Left ventricle myocardium inferior (tissue), 1 donor: ENCODE measurements at regions not wholly inside any gene's neighbourhood (a gene's known extent, or its start where the extent isn't known, plus 50 kb on each side); places are given as distances from the start of the nearest gene placed in this dataset.

Experiments
- DNase-seq: peaks from one replicate; pipeline ENCODE4 v3.0.0-alpha.2; 2020
- H3K27ac ChIP-seq: fragments of 200-600 bp; replicated peaks from 2 replicates; pipeline ENCODE4 v1.8.0; 2021
- H3K27me3 ChIP-seq: fragments of 200-600 bp; 2 replicates; pipeline ENCODE4 v1.8.0; 2021; ENCODE audit warnings: low read depth
- H3K36me3 ChIP-seq: fragments of 200-600 bp; 2 replicates; pipeline ENCODE4 v1.8.0; 2021
- H3K4me1 ChIP-seq: fragments of 200-600 bp; 2 replicates; pipeline ENCODE4 v1.8.0; 2021
- H3K4me3 ChIP-seq: fragments of 200-600 bp; 2 replicates; pipeline ENCODE4 v1.8.0; 2021; ENCODE audit warnings: mild to moderate bottlenecking, moderate library complexity
- H3K9me3 ChIP-seq: fragments of 200-600 bp; replicated peaks from 2 replicates; pipeline ENCODE4 v1.8.0; 2021
- intact Hi-C: fragments of 100-400 bp; cut with micrococcal nuclease; formaldehyde crosslinking; loops from one replicate; pipeline ENCODE4 v1.11.0; 2022
- TF ChIP-seq, protein P1 (sequence below): fragments of 200-600 bp; IDR thresholded peaks from 2 replicates; pipeline ENCODE4 v1.8.0; 2021; ENCODE audit warnings: antibody characterized with exemption, mild to moderate bottlenecking, borderline replicate concordance
- donor health status: DM: no; HTN: yes; CAD: no; lungs with severe emphysema.

DNA sequence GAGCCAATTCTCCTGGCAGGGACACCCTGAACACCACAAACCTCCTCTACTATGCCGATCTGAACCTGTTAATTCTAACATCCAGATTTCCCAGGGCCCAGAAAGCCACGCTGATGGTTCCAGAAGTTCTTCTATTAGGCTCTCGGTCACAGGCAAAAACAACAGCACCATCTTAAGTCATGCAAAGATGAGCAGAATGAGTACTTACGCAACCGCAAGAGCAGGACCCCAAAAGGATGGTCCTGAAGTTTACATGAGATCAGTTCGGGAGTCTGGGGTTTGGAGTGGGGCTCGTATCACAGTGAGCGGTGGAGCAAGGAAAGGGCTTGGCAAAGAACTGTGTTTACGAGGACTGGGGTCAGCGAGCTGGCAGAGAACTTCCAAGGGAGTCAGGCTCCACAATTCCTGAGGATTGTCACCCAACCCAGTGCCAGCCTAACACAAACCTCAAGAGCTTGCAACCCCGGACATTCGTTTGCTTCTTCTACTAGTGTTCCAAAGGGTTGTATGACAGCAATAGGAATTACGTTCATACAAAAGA is 532.6 kb downstream of the TNS3 start:
- Histone ChIP-seq H3K27ac (no peak overlapping the region), H3K27me3 (peaks cover 6% of the 10 kb centered on the region), H3K4me1 (peaks cover 28% of the 10 kb centered on the region), H3K9me3 (no peaks in the 10 kb centered on the region), H3K4me3 (no peak overlapping the region), H3K36me3 (no peaks in the 10 kb centered on the region)
- intact Hi-C loops: no loop called here
- no peak for DNase-seq
- TF ChIP-seq, protein P1, sequence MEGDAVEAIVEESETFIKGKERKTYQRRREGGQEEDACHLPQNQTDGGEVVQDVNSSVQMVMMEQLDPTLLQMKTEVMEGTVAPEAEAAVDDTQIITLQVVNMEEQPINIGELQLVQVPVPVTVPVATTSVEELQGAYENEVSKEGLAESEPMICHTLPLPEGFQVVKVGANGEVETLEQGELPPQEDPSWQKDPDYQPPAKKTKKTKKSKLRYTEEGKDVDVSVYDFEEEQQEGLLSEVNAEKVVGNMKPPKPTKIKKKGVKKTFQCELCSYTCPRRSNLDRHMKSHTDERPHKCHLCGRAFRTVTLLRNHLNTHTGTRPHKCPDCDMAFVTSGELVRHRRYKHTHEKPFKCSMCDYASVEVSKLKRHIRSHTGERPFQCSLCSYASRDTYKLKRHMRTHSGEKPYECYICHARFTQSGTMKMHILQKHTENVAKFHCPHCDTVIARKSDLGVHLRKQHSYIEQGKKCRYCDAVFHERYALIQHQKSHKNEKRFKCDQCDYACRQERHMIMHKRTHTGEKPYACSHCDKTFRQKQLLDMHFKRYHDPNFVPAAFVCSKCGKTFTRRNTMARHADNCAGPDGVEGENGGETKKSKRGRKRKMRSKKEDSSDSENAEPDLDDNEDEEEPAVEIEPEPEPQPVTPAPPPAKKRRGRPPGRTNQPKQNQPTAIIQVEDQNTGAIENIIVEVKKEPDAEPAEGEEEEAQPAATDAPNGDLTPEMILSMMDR: no peak

DNA sequence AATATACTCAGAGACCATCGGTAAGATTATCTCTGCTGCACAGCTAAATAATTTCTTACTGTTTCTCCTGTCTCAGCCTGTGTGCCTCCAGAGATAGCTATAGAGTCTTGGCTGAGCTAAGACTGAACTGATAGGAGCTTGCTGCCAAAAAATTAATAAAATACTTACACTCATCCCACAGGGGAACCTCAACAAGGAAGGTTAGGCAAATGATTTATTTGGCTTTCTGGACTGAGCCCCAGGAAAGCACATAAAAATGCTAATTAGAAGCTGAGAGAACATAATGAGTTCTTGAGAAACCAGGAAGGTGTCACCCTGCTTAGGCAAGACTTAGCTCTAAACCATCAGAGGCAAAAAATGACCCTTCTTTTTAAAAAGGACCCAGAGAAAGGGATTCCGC is 534.5 kb downstream of the TNS3 start:
- intact Hi-C loops: no loop called here
- DNase-seq: no peak
- Histone ChIP-seq H3K4me3 (no peak overlapping the region), H3K4me1 (peaks cover 37% of the 10 kb centered on the region), H3K27ac (peak overlapping the region; percentile 4), H3K27me3 (peaks cover under 1% of the 10 kb centered on the region), H3K36me3 (no peaks in the 10 kb centered on the region), H3K9me3 (no peaks in the 10 kb centered on the region)
- TF ChIP-seq, protein P1: no peak

DNA sequence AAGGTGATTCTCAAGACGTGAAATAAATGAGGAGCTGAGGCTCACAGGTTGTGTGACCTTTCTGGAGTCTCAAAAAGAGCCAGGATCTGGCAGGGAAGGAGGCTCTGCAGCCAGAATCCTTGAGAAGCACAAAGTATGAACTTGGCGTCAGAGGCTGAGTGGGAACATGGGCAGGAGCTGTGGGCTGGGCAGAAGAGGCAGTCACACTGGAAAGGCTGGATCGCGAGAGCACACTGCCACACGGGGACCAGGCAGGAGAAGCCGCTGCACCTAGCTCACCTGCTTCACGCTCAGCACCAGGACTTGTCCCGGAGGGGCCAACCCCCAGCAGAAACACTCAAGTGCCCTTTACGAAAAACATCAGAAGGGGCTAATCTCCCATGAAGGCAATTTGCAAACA is 535.0 kb downstream of the TNS3 start:
- TF ChIP-seq, protein P1: no peak
- no peaks in the 10 kb centered on the region for H3K9me3 ChIP-seq
- peaks cover 37% of the 10 kb centered on the region for H3K4me1 ChIP-seq
- intact Hi-C loops: no loop called here
- no peaks in the 10 kb centered on the region for H3K36me3 ChIP-seq
- H3K27me3 ChIP-seq: no peaks in the 10 kb centered on the region
- DNase-seq: no peak
- no peak overlapping the region for H3K27ac ChIP-seq
- no peak overlapping the region for H3K4me3 ChIP-seq

DNA sequence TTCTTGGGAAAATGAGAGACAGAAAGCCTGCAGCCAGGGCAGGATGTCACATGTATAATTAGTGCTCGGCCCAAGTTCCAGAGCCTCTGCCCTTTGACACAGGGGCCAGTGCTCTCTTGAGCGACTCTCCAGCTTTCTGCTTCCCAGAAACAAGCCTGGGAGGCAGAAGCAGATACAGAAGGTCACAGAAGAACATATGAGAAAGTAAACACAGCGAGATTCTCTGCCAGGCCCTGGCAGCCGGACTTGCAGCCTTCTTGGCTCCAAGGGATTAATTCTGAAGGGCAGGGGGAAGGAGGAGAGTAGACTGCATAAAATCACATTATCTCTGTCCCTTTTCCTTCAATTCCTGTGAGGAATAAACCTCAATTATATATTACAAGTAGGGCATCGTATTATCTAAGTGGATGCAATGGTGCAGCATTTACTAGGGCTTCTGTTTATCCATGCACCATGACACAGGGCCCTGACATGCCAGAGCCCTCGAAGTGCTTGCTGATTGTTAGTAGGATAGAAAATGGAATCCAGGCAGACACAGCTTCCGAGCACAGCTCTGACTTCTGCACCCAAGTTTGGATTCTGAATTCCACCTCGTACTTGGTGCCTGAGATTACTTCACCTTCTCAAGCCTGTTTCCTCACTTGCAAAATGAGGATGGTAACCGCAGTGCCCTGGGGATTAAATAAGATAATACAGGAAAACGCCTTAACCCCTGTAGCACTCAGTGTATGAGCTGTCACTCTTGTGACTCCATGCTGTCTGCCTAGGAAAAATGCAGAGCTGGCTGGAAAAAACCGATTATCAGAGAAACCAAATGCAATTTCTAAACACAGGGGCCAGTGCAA is 536.5 kb downstream of the TNS3 start:
- Histone ChIP-seq H3K27me3 (no peaks in the 10 kb centered on the region), H3K9me3 (no peaks in the 10 kb centered on the region), H3K27ac (peak overlapping the region; percentile 82), H3K4me1 (peaks cover 49% of the 10 kb centered on the region), H3K4me3 (no peak overlapping the region), H3K36me3 (no peaks in the 10 kb centered on the region)
- intact Hi-C loops: no loop called here
- TF ChIP-seq, protein P1: no peak
- peak; percentile 64 for DNase-seq

DNA sequence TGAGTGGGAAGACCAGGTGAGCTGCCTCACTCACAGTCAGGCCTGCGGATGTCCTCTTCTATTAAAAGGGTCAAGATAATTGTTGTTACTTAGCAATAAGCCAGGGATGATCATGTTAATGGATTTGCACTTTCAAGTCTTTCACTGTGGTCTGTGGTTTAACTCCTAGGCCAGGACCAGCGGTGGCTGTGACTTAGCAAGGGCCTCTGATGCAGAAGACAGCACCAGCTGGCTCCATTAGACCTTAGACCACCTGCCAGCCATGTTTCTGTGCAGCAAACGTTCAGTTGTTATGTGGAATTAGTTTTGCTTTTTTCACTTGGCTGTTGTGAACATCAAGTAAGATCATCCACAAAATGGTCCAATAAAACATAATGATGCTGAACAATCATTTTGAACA is 537.3 kb downstream of the TNS3 start:
- TF ChIP-seq, protein P1: no peak
- H3K27ac ChIP-seq: peak overlapping the region; percentile 82
- H3K4me3 ChIP-seq: no peak overlapping the region
- H3K9me3 ChIP-seq: no peaks in the 10 kb centered on the region
- intact Hi-C loops: no loop called here
- no peaks in the 10 kb centered on the region for H3K27me3 ChIP-seq
- DNase-seq: no peak
- H3K4me1 ChIP-seq: peaks cover 57% of the 10 kb centered on the region
- no peaks in the 10 kb centered on the region for H3K36me3 ChIP-seq
